ENCODE measurements at regions not wholly inside any gene's neighbourhood (a gene's known extent, or its start where the extent isn't known, plus 50 kb on each side); places are given as distances from the start of the nearest gene placed in this dataset.

- no peak overlapping the region for H3K27ac ChIP-seq (ENCODE audit: control insufficient read depth, insufficient read depth, low read length)
- no peaks in the 10 kb centered on the region for H3K4me1 ChIP-seq (ENCODE audit: control insufficient read depth, extremely low read depth, insufficient read depth, low read length)
- TF ChIP-seq EZH2 (IDR thresholded peaks at IDR 0.05; ENCODE audit: low read length), result no peak
- TF ChIP-seq CTCF (optimal IDR thresholded peaks at IDR 0.05 in 1 of 3, IDR thresholded peaks at IDR 0.05 in 1 of 3, conservative IDR thresholded peaks at IDR 0.05 in 1 of 3; ENCODE audit: extremely low read depth in 1 of 3, insufficient read depth in 2 of 3, low read length in 3 of 3), result no peak
- no peak overlapping the region for H3K4me2 ChIP-seq (ENCODE audit: control insufficient read depth, extremely low read depth, insufficient read depth, low read depth, low read length)
- H4K20me1 ChIP-seq (ENCODE audit: control insufficient read depth, extremely low read depth, insufficient read depth, low read length), result no peaks in the 10 kb centered on the region
- no peaks in the 10 kb centered on the region for H3K79me2 ChIP-seq (ENCODE audit: control insufficient read depth, insufficient read depth, low read length)
- no peak overlapping the region for H3K4me3 ChIP-seq (ENCODE audit: control insufficient read depth in 2 of 3, extremely low read depth in 1 of 3, insufficient read depth in 2 of 3, low read depth in 1 of 3, low read length in 3 of 3)
- H3K9ac ChIP-seq (ENCODE audit: control insufficient read depth, extremely low read depth, insufficient read depth, low read length), result no peak overlapping the region
- H3K9me3 ChIP-seq (ENCODE audit: control insufficient read depth, low read depth, low read length), result no peaks in the 10 kb centered on the region
- H3K9me1 ChIP-seq (ENCODE audit: control insufficient read depth, extremely low read depth, insufficient read depth, low read length), result no peaks in the 10 kb centered on the region
- H3K36me3 ChIP-seq (ENCODE audit: control insufficient read depth in 2 of 2, extremely low read depth in 1 of 2, insufficient read depth in 2 of 2, low read length in 2 of 2), result no peaks in the 10 kb centered on the region
- H2AFZ ChIP-seq (ENCODE audit: control insufficient read depth, low read length), result no peak overlapping the region
- H3K27me3 ChIP-seq (ENCODE audit: control insufficient read depth, extremely low read depth, insufficient read depth, low read length), result no peaks in the 10 kb centered on the region
- dilution Hi-C loops (cut with MboI; ENCODE audit: extremely low pct_ligation_motif_present, low sequenced_read_pairs), result no loop called here
- DNase-seq (ENCODE audit: low read depth, low spot score) (no peak), FAIRE-seq (no peak)
Measured at GRCh38 chr2:186980787-186981550, 132.0 kb upstream of the ZSWIM2 start.

- no peak for TF ChIP-seq CTCF (optimal IDR thresholded peaks at IDR 0.05 in 1 of 3, IDR thresholded peaks at IDR 0.05 in 1 of 3, conservative IDR thresholded peaks at IDR 0.05 in 1 of 3; ENCODE audit: extremely low read depth in 1 of 3, insufficient read depth in 2 of 3, low read length in 3 of 3)
- no peak for TF ChIP-seq EZH2 (IDR thresholded peaks at IDR 0.05; ENCODE audit: low read length)
- Histone ChIP-seq H3K4me1 (ENCODE audit: control insufficient read depth, extremely low read depth, insufficient read depth, low read length) (no peaks in the 10 kb centered on the region), H3K27me3 (ENCODE audit: control insufficient read depth, extremely low read depth, insufficient read depth, low read length) (no peaks in the 10 kb centered on the region), H3K79me2 (ENCODE audit: control insufficient read depth, insufficient read depth, low read length) (no peaks in the 10 kb centered on the region), H2AFZ (ENCODE audit: control insufficient read depth, low read length) (no peak overlapping the region), H3K9ac (ENCODE audit: control insufficient read depth, extremely low read depth, insufficient read depth, low read length) (no peak overlapping the region), H3K4me2 (ENCODE audit: control insufficient read depth, extremely low read depth, insufficient read depth, low read depth, low read length) (no peak overlapping the region), H3K36me3 (ENCODE audit: control insufficient read depth in 2 of 2, extremely low read depth in 1 of 2, insufficient read depth in 2 of 2, low read length in 2 of 2) (no peaks in the 10 kb centered on the region), H4K20me1 (ENCODE audit: control insufficient read depth, extremely low read depth, insufficient read depth, low read length) (no peaks in the 10 kb centered on the region), H3K4me3 (ENCODE audit: control insufficient read depth in 2 of 3, extremely low read depth in 1 of 3, insufficient read depth in 2 of 3, low read depth in 1 of 3, low read length in 3 of 3) (no peak overlapping the region), H3K9me3 (ENCODE audit: control insufficient read depth, low read depth, low read length) (no peaks in the 10 kb centered on the region), H3K9me1 (ENCODE audit: control insufficient read depth, extremely low read depth, insufficient read depth, low read length) (no peaks in the 10 kb centered on the region), H3K27ac (ENCODE audit: control insufficient read depth, insufficient read depth, low read length) (no peak overlapping the region)
- DNase-seq (ENCODE audit: low read depth, low spot score) (no peak), FAIRE-seq (no peak)
- dilution Hi-C loops (cut with MboI; ENCODE audit: extremely low pct_ligation_motif_present, low sequenced_read_pairs), result no loop called here
Measured at GRCh38 chr2:186980117-186980442, 131.1 kb upstream of the ZSWIM2 start.

All from keratinocyte (primary cell).